ENCODE measurements at regions not wholly inside any gene's neighbourhood (a gene's known extent, or its start where the extent isn't known, plus 50 kb on each side); places are given as distances from the start of the nearest gene placed in this dataset.

DNA sequence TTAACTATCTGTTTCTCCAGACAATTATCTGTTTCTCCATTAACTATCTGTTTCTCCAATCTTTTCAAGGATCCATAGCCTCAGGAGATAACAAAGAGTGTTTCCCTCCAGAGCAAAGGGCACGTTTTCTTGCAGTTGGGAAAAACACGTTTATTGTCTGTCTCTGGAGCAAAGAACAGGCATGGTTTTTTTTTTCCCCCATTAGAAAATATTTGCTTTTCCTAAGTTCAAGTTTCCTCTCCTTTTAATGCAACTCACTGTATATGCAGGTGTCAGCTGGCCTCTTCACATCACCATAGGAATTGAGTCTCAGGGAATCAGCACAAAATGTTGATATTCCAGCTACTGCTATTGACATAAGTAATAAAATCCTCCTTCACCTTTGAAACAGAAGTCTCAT lies 984.4 kb downstream of the RAB28 start:
- no peak for TF ChIP-seq EZH2 (IDR thresholded peaks at IDR 0.05; ENCODE audit: borderline replicate concordance, low read length)
- TF ChIP-seq, protein P1, sequence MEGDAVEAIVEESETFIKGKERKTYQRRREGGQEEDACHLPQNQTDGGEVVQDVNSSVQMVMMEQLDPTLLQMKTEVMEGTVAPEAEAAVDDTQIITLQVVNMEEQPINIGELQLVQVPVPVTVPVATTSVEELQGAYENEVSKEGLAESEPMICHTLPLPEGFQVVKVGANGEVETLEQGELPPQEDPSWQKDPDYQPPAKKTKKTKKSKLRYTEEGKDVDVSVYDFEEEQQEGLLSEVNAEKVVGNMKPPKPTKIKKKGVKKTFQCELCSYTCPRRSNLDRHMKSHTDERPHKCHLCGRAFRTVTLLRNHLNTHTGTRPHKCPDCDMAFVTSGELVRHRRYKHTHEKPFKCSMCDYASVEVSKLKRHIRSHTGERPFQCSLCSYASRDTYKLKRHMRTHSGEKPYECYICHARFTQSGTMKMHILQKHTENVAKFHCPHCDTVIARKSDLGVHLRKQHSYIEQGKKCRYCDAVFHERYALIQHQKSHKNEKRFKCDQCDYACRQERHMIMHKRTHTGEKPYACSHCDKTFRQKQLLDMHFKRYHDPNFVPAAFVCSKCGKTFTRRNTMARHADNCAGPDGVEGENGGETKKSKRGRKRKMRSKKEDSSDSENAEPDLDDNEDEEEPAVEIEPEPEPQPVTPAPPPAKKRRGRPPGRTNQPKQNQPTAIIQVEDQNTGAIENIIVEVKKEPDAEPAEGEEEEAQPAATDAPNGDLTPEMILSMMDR (conservative IDR thresholded peaks at IDR 0.05 in 1 of 2, IDR thresholded peaks at IDR 0.05 in 1 of 2; ENCODE audit: extremely low read depth in 1 of 2, insufficient read depth in 1 of 2, low read depth in 1 of 2, low read length in 2 of 2) = no peak
